SIG-M5 (cell line): ENCODE measurements at regions not wholly inside any gene's neighbourhood (a gene's known extent, or its start where the extent isn't known, plus 50 kb on each side); places are given as distances from the start of the nearest gene placed in this dataset.

Experiments
- DNase-seq: peaks from one replicate; lab custom pipeline; 2025; lab: John Stamatoyannopoulos, UW

- DNase-seq: no peak
Measured at GRCh38 chr1:109826930-109827349, 63.2 kb upstream of the EPS8L3 start.

- no peak for DNase-seq
Measured at GRCh38 chr1:109826446-109826845, 62.7 kb upstream of the EPS8L3 start.

GRCh38 chr1:109824349-109825115 is 60.8 kb upstream of the EPS8L3 start:
- no peak for DNase-seq

- DNase-seq: no peak
Measured at GRCh38 chr1:109823543-109824348, 60.0 kb upstream of the EPS8L3 start.

- no peak for DNase-seq
Measured at GRCh38 chr1:109822749-109823542, 59.2 kb upstream of the EPS8L3 start.

GRCh38 chr1:109821831-109822745 is 58.4 kb upstream of the EPS8L3 start:
- no peak for DNase-seq

GRCh38 chr1:109821221-109821669 is 57.5 kb upstream of the EPS8L3 start:
- no peak for DNase-seq

GRCh38 chr1:109819906-109820305 is 56.2 kb upstream of the EPS8L3 start:
- no peak for DNase-seq

GRCh38 chr1:109818988-109819764 is 55.5 kb upstream of the EPS8L3 start:
- no peak for DNase-seq

- DNase-seq: no peak
Measured at GRCh38 chr1:109818271-109818987, 54.7 kb upstream of the EPS8L3 start.

GRCh38 chr1:109817881-109818270 is 54.2 kb upstream of the EPS8L3 start:
- DNase-seq: no peak

GRCh38 chr1:109816975-109817535 is 53.3 kb upstream of the EPS8L3 start:
- no peak for DNase-seq

- peak; percentile 89 for DNase-seq
Measured at GRCh38 chr1:109816175-109816811, 52.6 kb upstream of the EPS8L3 start.

GRCh38 chr1:109815809-109816174 is 52.1 kb upstream of the EPS8L3 start:
- DNase-seq: no peak

- DNase-seq: no peak
Measured at GRCh38 chr1:109814993-109815786, 51.5 kb upstream of the EPS8L3 start.

- no peak for DNase-seq
Measured at GRCh38 chr1:109814223-109814622, 50.5 kb upstream of the EPS8L3 start.
